ENCODE measurements at regions not wholly inside any gene's neighbourhood (a gene's known extent, or its start where the extent isn't known, plus 50 kb on each side); places are given as distances from the start of the nearest gene placed in this dataset.

- no peak for DNase-seq (ENCODE audit: low read depth in 2 of 2)
These were observed 223.0 kb upstream of the MCTP2 start for GRCh38 chr15:94008104-94009074.

GRCh38 chr15:94004697-94005096 lies 226.7 kb upstream of the MCTP2 start:
- DNase-seq (ENCODE audit: low read depth in 2 of 2): no peak

DNA sequence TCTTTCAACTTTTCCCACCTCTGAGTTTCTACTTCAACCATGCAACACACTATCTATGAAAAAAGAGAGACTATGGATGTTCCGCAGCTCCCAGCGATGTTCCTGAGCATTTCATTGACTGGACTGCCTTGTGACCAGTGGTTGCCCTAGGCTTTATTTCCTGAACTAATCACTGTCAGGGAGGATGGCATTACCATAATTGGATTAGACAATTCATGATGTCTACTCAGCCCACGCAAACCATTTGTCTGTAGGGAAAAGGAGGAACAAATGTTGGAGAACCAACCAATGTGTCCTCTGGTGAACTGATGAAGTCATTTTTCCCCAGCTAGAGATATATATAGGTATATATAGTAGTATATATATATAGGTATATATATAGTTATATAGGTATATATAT lies 229.3 kb upstream of the MCTP2 start:
- no peak for DNase-seq (ENCODE audit: low read depth in 2 of 2)

GRCh38 chr15:94001255-94001801 lies 230.0 kb upstream of the MCTP2 start:
- DNase-seq (ENCODE audit: low read depth in 2 of 2): no peak

DNA sequence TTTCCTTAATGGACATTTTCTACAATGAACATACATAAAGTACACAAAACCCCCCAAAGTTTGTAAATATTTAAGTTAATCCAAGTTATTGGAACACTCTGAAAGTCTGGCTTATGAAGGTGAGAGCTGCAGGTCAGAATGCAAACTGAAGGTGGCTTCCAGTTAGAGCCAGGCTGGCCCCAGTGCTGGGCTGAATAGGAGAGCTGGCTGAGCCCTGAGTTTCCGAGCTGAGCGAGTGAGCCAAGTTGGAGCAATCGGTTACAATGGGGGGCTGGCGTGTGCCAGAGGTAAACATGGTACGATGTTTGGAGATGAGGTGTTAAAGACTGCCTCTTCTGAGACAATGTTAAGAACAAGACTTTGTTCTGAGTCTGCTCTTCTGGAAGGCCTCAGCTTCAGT lies 230.8 kb upstream of the MCTP2 start:
- DNase-seq (ENCODE audit: low read depth in 2 of 2): no peak

DNA sequence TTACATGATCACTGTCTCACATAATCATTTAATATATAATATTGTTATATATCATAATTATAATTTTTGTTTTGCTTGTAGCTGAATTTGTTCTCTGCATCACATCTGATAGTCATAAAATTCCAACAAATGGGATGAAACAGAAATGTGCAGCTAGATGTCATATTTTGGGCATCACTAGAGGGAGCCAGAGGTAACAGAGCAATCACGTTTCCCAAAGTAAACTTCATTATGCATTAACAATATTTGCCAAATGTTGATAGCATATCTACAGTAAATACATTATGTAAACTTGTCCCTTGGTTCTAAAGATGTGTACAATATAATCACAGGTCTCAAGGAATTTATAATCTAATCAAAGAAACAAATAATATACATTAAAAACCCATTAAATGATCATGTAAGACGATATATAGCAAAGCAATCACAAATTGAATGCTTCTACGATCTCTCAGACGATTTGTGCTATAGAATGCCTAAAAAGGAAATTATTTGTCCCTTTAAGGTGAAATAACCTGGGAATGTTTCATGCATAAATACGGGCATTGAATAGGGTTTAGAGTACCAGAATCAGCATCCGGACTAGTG lies 234.2 kb upstream of the MCTP2 start:
- DNase-seq (ENCODE audit: low read depth in 2 of 2): no peak

DNA sequence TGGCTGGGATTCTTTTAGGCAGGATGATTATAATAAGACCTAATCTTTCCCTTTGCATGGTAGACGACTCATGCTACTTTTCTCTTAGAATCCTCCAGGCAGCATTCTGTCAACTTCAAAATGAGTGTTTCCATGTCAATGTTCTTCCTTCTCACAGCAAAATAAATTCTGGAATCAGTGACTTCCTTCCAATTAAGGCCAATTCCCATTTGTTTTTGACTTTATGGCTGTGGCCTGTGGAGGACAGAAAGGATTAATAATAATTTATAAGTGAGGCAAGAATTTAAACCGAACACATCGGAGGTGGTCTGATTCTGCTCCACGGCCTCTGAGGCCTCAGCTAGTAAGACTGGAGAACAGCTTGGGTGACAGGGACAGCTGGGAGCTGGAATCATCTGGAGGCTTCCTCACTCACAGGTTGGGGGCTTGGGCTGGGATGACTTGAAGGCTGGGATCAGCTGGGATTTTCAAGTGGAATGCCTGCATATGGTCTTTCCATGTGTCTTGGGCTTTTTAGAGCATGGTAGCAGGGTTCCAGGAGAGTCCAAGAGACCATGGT lies 241.8 kb upstream of the MCTP2 start:
- no peak for DNase-seq (ENCODE audit: low read depth in 2 of 2)

DNA sequence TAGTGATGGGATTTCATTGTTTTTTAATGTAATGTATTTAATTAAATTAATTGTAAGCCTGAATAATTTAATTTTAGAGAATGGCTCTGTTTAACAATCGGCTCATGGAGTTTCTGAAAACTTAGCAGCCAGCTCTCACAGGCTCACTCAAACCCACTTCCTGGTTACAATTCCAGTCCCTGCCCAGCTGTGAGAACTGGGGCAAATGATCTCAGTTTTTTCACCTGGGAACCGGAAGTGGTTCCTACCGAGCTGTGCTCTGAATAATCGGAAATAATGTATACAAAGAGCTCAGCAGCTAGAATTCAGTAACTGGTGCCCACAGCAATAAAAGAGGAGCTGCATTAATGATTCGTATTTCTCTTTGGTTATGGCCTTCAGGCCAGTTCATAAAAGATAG lies 244.3 kb upstream of the MCTP2 start:
- DNase-seq (ENCODE audit: low read depth in 2 of 2): peak; percentile 4 to 30

GRCh38 chr15:93986400-93986984 lies 244.9 kb upstream of the MCTP2 start:
- no peak for DNase-seq (ENCODE audit: low read depth in 2 of 2)

DNA sequence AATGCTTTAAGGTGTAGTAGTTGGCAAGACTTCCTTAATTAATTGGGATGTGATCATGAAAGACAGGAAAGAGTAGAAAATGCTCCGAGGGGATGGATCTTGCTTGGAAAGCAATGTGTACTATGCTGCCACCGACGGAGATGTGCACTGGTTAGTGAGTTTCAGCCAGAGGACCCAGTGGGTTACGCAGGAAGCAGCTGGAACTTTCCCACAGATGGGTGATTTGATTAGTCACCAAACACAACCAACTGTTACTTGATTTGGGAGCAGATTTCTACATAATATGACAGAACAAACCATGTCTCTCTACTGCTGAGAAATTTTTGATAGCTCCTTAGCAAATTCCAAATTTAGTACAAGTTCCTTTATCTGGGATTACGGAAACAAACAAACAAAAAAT lies 245.4 kb upstream of the MCTP2 start:
- DNase-seq (ENCODE audit: low read depth in 2 of 2): no peak

DNA sequence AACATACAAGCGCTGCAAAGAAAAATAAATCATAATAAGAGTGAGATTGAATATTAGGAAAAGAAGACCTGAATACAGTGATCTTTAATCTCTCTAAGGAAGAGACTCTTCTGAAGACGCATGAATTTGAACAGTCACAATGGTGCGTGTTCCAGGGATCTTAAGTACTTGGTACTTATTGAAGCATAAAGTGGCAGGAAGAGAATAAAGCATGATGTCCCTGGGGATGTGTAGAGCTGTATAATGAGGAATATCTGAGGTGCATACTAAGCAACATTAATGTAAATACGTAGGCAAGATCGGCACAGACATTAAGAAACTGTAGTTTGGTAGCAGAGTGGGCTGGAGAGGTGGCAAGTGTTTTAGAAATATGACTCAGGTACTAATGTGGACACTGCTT lies 246.2 kb upstream of the MCTP2 start:
- no peak for DNase-seq (ENCODE audit: low read depth in 2 of 2)

- DNase-seq (ENCODE audit: low read depth in 2 of 2): no peak
These were observed 247.8 kb upstream of the MCTP2 start for GRCh38 chr15:93983526-93983925.

DNA sequence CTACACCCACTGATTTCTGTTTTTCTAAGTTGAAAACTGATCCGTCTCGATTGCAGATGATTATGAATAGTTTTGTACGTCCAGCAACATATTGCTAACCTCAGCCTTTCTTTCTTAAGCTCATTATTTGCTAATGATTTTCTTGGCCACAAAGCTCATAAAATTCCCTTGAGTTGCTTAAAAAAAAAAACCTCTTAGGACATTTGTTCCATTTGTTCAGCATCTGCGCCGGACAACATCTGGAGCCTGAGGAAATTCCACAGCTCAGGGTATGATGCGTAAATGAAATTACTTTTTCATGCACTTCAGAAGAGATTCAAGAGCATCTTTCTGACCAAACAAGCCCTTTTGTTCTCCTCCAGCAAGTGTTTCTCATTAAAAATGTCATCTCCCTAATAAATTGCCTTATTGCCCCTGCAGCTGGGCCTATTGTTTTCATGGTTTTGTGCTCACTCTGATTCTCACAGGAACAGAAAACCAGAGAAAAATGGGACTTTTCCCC lies 249.1 kb upstream of the MCTP2 start:
- DNase-seq (ENCODE audit: low read depth in 2 of 2): no peak

- no peak for DNase-seq (ENCODE audit: low read depth in 2 of 2)
These were observed 249.7 kb upstream of the MCTP2 start for GRCh38 chr15:93981706-93982105.

- no peak for DNase-seq (ENCODE audit: low read depth in 2 of 2)
These were observed 251.0 kb upstream of the MCTP2 start for GRCh38 chr15:93980261-93980911.

- no peak for DNase-seq (ENCODE audit: low read depth in 2 of 2)
These were observed 256.4 kb upstream of the MCTP2 start for GRCh38 chr15:93974804-93975481.

DNA sequence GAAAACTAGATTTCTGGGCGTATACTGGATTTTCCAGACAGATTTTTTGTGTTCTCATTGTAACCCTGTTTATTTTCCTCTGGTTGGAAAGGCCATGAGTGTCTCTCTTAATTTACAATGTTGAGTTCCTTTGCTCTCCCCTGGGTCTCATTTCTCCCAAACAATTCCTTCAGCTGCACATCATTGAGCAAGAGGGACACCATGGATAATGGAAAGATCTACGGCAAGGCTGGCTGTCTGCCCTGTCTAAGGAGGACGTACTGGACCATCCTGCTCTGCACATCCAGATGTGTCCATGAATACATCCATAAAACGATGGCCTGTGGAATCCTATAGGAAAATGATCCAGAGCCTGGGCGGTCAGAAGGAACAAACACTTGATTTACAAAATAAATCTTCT lies 258.1 kb upstream of the MCTP2 start:
- no peak for DNase-seq (ENCODE audit: low read depth in 2 of 2)

DNA sequence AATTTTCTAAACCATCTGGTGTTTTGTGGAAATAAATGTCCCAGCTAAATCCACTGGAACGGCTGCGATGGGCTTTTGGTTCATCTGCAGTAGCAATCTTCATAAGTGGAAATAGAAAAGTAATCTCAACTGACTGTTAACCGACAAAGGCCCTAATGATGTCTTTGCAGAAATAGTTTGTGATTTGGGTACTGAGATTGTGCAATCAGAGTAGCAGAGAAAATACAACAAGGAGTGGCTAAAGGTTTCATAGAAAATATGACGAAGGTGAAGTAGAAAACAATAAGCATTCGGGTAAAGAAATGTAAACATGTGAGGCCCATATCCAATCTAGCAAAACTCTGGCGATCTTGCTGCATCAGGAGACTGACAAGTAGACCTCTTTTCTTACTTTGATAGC lies 262.6 kb upstream of the MCTP2 start:
- no peak for DNase-seq (ENCODE audit: low read depth in 2 of 2)

- no peak for DNase-seq (ENCODE audit: low read depth in 2 of 2)
These were observed 266.0 kb upstream of the MCTP2 start for GRCh38 chr15:93965304-93965908.

DNA sequence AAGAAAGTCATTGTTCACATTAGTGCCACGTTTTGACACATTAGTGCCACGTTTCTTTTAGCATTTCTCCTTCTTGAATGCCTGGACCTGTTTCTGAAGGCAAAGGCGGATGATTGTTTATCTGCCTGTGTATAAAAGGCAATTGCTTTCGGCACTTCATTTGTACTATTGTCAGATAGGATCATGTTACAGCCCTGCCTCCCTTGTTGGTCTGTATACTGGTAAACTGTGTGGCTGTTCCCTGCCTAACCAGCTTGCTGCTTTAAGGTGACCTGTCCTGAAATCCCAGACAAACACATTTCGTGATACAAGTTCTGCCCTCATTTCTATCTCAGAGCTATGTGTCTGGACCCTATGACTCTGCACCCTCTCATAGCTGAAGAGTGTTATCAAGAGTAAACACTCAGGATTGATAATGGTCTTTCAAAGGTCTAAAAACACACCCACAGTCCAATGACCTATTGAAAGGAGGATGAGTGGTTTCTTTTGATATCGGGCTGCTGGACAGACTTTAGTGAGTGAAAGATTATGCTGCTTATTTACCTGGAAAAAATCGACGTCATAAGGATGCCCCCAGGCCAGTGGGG lies 276.3 kb upstream of the MCTP2 start:
- no peak for DNase-seq (ENCODE audit: low read depth in 2 of 2)

All from stimulated activated CD4-positive, alpha-beta T cell treated with anti-CD3 and anti-CD28 coated beads, Interleukin-15, amount 100 ng/mL, for 48 hours (primary cell).